HUES48 (cell line): ENCODE measurements at regions not wholly inside any gene's neighbourhood (a gene's known extent, or its start where the extent isn't known, plus 50 kb on each side); places are given as distances from the start of the nearest gene placed in this dataset.

ENCODE experiments used
- H3K27ac ChIP-seq: one replicate; pipeline ENCODE4 v1.7.0; 2013; ENCODE audit warnings: low read depth, low read length, inconsistent platforms
- H3K27me3 ChIP-seq: 2 replicates; pipeline ENCODE4 v1.6.1; 2013; ENCODE audit warnings: mild to moderate bottlenecking, low read length; ENCODE audit not compliant: control insufficient read depth, insufficient read depth
- H3K36me3 ChIP-seq: 2 replicates; pipeline ENCODE4 v1.6.1; 2013; ENCODE audit warnings: low read length; ENCODE audit not compliant: control insufficient read depth, insufficient read depth
- H3K4me1 ChIP-seq: 2 replicates; pipeline ENCODE4 v1.6.1; 2013; ENCODE audit warnings: mild to moderate bottlenecking, low read length; ENCODE audit not compliant: control insufficient read depth, insufficient read depth
- H3K4me3 ChIP-seq: 2 replicates; pipeline ENCODE4 v1.5.1; 2013; ENCODE audit warnings: mild to moderate bottlenecking, low read depth, low read length
- H3K9ac ChIP-seq: 2 replicates; pipeline ENCODE4 v1.6.1; 2013; ENCODE audit warnings: mild to moderate bottlenecking, low read depth, low read length, moderate library complexity
- H3K9me3 ChIP-seq: 2 replicates; pipeline ENCODE4 v1.6.1; 2013; ENCODE audit warnings: low read length; ENCODE audit not compliant: control insufficient read depth, insufficient read depth

DNA sequence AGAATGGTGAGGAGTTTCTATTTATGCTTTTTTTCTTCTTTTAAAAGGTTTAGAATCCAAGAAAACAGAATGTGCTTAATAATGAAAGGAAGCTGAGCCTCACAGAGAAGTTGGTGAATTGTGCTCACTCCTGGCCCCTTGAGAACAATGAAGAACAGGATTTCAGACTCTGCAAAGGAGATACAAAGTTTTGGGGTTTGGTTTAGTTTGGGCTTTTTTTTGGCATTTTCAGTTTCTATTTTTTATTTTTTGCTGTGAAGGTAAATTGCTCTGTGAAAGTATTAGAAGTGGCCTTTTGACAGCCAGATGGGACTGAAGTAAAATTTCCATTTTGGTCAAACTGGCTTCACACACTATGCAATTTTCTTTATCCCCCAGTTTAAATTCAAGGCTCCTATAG, 247.3 kb upstream of the GYPC start:
- H3K4me3 ChIP-seq, result no peak overlapping the region
- H3K27me3 ChIP-seq, result no peaks in the 10 kb centered on the region
- H3K9me3 ChIP-seq, result no peaks in the 10 kb centered on the region
- H3K4me1 ChIP-seq, result no peaks in the 10 kb centered on the region
- H3K36me3 ChIP-seq, result no peaks in the 10 kb centered on the region
- H3K9ac ChIP-seq, result no peak overlapping the region
- H3K27ac ChIP-seq, result no peak overlapping the region

DNA sequence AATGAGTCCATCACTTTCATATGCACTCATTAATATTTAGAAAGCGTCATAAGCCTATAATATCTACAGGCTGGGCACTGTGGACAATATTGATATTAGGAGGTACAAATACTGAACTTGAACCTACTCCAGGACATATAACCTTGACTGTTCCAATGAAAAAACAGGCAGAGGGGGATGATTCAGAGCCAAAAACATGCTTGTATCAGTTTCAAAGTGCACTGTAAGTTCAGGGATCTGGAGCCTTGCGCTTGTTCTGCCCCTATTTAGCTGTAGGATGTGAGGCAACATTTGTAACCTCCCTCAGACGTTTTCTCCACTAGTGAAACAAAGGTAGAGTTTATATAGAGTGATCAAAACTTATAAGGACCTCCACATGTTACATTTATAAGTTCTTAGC, 246.1 kb upstream of the GYPC start:
- H3K9me3 ChIP-seq, result no peaks in the 10 kb centered on the region
- no peaks in the 10 kb centered on the region for H3K36me3 ChIP-seq
- no peak overlapping the region for H3K27ac ChIP-seq
- H3K27me3 ChIP-seq, result no peaks in the 10 kb centered on the region
- H3K9ac ChIP-seq, result no peak overlapping the region
- H3K4me1 ChIP-seq, result no peaks in the 10 kb centered on the region
- H3K4me3 ChIP-seq, result no peak overlapping the region

DNA sequence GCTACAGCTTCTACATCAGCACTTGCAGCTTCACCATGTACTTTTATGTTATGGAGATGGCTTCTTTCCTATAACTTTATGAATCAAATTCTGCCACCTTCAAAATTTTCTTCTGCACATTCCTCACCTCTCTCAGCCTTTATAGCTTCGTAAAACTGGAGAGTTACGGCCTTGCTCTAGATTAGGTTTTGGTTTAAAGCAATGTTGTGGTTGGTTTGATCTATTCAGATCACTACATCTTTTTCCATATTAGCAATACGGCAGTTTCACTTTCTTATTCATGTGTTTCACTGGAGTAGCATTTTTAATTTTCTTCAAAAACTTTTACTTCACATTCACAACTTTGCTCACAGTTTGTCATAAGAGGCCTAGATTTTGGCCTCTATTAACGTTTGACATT, 242.9 kb upstream of the GYPC start:
- Histone ChIP-seq H3K4me1 (no peaks in the 10 kb centered on the region), H3K27ac (no peak overlapping the region), H3K36me3 (no peaks in the 10 kb centered on the region), H3K9me3 (no peaks in the 10 kb centered on the region), H3K4me3 (no peak overlapping the region), H3K27me3 (no peaks in the 10 kb centered on the region), H3K9ac (no peak overlapping the region)

DNA sequence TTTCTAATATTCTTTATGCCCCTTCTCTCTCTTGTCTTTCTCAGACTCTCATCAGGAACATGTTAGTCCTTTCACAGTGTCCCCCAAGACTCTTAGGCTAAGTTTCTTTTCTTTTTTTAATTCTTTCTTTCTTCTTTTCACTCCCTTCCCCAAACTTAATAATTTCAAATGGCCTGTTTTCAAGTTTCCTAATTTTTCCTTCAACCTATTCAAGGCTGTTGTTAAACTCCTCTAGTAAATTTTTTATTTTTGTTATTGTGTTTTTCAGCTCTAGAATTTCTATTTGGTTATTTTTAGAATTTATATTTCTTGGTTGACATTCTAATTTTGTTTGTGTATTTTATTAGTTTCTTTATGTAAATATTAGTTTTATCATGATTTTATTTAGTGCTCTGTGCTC, 236.6 kb upstream of the GYPC start:
- Histone ChIP-seq H3K9ac (no peak overlapping the region), H3K9me3 (peaks cover 10% of the 10 kb centered on the region), H3K4me1 (no peaks in the 10 kb centered on the region), H3K27ac (no peak overlapping the region), H3K4me3 (no peak overlapping the region), H3K36me3 (no peaks in the 10 kb centered on the region), H3K27me3 (no peaks in the 10 kb centered on the region)

DNA sequence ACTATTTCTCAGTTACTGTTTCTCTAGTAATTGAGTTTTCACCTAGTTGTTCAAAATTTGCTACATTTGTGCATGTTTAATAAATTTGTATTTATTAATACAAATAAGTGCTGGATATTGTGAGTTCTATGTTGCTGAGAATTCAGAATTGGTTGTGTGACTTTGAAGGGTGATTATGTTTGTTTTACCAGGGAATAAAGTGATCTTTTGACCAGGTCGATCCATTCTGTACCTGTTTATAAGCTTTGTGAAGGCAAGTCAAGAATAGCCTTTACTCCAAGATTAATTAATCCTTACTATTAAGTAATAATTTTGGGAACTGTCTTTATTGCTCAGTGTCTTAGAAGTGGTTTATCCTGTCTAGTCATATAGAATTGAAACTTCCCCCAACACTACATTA, 230.0 kb upstream of the GYPC start:
- no peak overlapping the region for H3K4me3 ChIP-seq
- H3K9me3 ChIP-seq, result peaks cover 3% of the 10 kb centered on the region
- H3K36me3 ChIP-seq, result no peaks in the 10 kb centered on the region
- H3K9ac ChIP-seq, result no peak overlapping the region
- H3K4me1 ChIP-seq, result no peaks in the 10 kb centered on the region
- H3K27me3 ChIP-seq, result no peaks in the 10 kb centered on the region
- H3K27ac ChIP-seq, result no peak overlapping the region

DNA sequence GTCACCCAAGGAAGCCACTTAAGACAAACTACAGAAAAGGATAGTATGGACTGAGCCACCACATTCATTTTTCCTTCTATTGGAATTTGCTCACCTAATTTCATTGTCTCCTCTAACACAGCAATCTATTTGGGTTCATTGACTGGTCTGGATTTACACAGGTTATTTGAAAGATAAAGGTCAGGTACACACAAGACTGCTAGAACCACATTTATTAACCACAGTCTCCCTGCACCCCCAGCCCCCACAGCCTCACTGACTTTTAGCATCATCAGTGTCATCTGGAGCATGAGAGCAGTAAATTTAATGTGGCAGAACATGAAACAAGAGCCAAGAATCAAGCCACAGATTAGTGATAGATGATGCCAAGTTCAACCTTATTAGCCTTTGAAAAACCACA, 226.9 kb upstream of the GYPC start:
- no peak overlapping the region for H3K9ac ChIP-seq
- H3K27me3 ChIP-seq, result no peaks in the 10 kb centered on the region
- H3K4me1 ChIP-seq, result no peaks in the 10 kb centered on the region
- H3K9me3 ChIP-seq, result peaks cover 2% of the 10 kb centered on the region; the same call in 1 of the 2 replicates
- no peaks in the 10 kb centered on the region for H3K36me3 ChIP-seq
- no peak overlapping the region for H3K27ac ChIP-seq
- no peak overlapping the region for H3K4me3 ChIP-seq

DNA sequence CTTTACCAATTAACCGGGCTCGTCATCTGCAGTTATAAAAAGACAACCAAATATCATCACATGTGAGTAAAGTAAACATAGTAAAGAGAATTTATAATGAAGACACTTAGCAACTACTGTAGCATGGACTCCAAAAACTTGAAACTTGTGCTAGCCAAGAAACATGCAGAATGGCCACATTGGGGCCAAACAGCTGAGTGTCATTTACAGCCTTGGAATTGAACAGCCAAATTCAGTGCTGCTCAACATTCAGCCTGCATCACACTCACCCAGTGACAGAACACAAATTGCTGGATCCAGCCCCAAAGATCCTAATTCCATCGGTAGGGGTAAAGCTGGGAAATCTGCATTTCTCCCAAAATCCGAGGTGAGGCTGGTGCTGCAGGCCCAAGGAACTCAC, 224.8 kb upstream of the GYPC start:
- Histone ChIP-seq H3K27ac (no peak overlapping the region), H3K36me3 (no peaks in the 10 kb centered on the region), H3K4me3 (no peak overlapping the region), H3K9ac (no peak overlapping the region), H3K9me3 (no peaks in the 10 kb centered on the region), H3K27me3 (no peaks in the 10 kb centered on the region), H3K4me1 (no peaks in the 10 kb centered on the region)

DNA sequence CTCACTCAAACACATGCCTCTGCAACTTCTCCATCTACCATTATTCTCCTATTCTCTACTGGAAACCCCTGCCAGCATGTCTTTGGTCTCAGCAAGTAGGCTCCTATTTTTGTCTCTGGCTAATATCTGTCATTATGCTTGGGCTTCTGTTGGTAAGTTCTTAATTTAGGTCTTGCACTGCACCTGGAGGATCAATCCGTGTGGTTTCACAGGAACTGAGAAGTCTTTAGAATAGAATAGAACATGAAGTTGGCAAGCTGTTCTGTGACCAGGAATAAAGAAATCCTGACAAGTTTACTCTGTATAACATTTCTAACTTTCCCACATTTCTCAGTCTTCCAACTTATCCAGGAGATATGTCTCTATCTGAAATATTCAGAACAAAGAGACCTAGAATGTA, 219.5 kb upstream of the GYPC start:
- no peak overlapping the region for H3K4me3 ChIP-seq
- H3K9me3 ChIP-seq, result no peaks in the 10 kb centered on the region
- H3K36me3 ChIP-seq, result no peaks in the 10 kb centered on the region
- no peaks in the 10 kb centered on the region for H3K4me1 ChIP-seq
- no peak overlapping the region for H3K9ac ChIP-seq
- no peak overlapping the region for H3K27ac ChIP-seq
- no peaks in the 10 kb centered on the region for H3K27me3 ChIP-seq

DNA sequence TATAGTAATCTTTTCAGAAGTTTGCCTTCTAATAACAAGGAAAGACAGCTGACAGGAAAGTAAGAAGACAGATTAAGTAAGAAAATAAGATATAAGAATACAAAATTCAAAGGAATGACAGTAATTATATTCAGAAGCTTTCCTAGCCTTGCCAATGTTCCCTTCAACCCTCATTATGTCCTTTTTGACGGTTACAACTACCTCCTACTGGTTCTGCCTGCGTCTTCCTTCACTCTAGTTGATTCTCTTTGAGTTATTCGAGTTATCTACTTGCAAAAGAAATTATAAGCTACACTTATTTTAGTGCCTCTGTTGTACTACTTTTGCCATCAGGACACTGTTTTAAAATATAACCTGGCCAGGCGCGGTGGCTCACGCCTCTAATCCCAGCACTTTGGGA, 218.9 kb upstream of the GYPC start:
- Histone ChIP-seq H3K36me3 (no peaks in the 10 kb centered on the region), H3K27ac (no peak overlapping the region), H3K9ac (no peak overlapping the region), H3K9me3 (no peaks in the 10 kb centered on the region), H3K27me3 (no peaks in the 10 kb centered on the region), H3K4me3 (no peak overlapping the region), H3K4me1 (no peaks in the 10 kb centered on the region)

DNA sequence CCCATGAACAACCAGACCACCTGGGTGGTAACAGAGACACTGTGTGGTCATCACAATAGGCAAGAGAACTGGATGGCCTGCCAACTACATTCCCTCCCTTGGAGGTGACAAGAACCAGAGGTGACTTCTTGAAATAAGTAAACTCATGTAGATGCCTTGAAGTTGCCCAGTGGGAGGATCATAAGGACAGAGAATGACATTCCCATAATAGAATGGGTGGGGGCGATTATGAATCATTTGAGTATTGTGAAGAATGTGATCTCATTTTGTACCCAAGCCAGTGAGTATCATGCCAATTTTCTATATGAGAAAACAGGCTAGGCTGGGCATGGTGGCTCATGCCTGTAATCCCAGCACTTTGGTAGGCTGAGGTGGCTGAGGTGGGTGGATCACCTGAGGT, 211.4 kb upstream of the GYPC start:
- H3K4me1 ChIP-seq, result no peaks in the 10 kb centered on the region
- no peak overlapping the region for H3K27ac ChIP-seq
- H3K36me3 ChIP-seq, result no peaks in the 10 kb centered on the region
- H3K4me3 ChIP-seq, result no peak overlapping the region
- H3K9me3 ChIP-seq, result no peaks in the 10 kb centered on the region
- no peaks in the 10 kb centered on the region for H3K27me3 ChIP-seq
- H3K9ac ChIP-seq, result no peak overlapping the region

DNA sequence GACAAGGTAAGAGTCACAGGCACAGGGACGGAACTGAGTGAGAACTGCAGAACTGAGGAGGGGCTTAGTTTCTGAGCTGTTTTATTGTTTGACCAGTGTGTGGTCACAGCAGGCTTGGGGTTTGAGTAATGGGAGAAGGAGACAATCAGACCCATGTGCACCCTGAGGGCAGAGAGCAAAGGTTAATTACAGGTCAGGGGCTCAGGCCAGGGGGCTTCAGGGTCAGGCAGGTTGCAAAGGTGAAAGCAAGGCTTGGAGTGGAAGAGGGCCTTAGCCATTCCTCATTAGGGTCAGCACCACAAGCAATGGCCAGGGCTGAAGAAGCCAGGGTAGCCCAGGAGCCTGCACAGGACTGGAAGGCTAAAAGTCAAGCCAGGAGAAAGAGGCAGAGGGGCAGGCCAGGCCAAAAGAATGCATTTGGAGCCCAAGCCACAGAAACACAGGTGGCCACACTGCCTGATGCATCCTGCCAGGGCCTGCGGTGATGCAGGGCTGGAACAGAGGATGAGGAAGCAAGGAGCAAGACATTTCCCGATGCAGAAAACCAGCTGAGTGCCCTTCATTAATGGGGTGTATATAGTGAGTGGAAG, 209.8 kb upstream of the GYPC start:
- Histone ChIP-seq H3K36me3 (no peaks in the 10 kb centered on the region), H3K4me3 (no peak overlapping the region), H3K9ac (no peak overlapping the region)

DNA sequence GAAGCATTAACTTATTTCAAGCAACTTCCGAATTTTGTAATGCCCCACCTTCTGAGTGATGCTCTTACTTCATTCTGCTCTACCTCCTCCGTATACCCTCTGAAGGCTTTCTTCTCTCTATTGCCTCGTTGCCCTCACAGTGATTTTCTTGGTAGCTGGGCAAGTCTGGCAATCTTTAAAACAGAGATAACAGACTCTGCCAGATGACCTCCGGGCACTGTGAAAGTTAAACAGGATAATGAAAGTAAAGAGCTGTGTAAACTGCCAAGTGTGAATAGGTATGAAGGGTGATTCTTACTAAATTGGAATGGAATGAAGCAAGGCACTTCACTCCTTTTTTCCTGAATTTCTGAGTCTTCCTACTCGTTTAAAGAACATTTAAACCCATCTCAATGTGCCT, 207.3 kb upstream of the GYPC start:
- Histone ChIP-seq H3K27ac (no peak overlapping the region), H3K36me3 (no peaks in the 10 kb centered on the region), H3K9me3 (no peaks in the 10 kb centered on the region), H3K9ac (no peak overlapping the region), H3K27me3 (no peaks in the 10 kb centered on the region), H3K4me1 (no peaks in the 10 kb centered on the region), H3K4me3 (no peak overlapping the region)

More for the DNA sequence above, 209.8 kb upstream of the GYPC start:
- Histone ChIP-seq H3K27me3 (no peaks in the 10 kb centered on the region), H3K4me1 (no peaks in the 10 kb centered on the region), H3K9me3 (no peaks in the 10 kb centered on the region), H3K27ac (no peak overlapping the region)
